HEK293 (cell line): ENCODE measurements at regions not wholly inside any gene's neighbourhood (a gene's known extent, or its start where the extent isn't known, plus 50 kb on each side); places are given as distances from the start of the nearest gene placed in this dataset.

Source experiments
- BCL11A ChIP-seq: fragments of 450-650 bp; formaldehyde crosslinking; IDR thresholded peaks from 2 replicates; pipeline ENCODE4 v1.5.1; 2016; ENCODE audit warnings: low read depth, missing biosample characterization, missing genetic modification characterization
- CTCF ChIP-seq: fragments of 450-650 bp; formaldehyde crosslinking; IDR thresholded peaks from 2 replicates; pipeline ENCODE4 v1.5.1; 2016; ENCODE audit warnings: missing biosample characterization, missing genetic modification characterization
- ELK4 ChIP-seq: IDR thresholded peaks from 2 replicates; pipeline ENCODE4 v1.6.1; 2011; ENCODE audit warnings: mild to moderate bottlenecking, low read depth, low read length, borderline replicate concordance
- KLF16 ChIP-seq: fragments of 450-650 bp; formaldehyde crosslinking; IDR thresholded peaks from 2 replicates; pipeline ENCODE4 v1.5.1; 2017; ENCODE audit warnings: missing biosample characterization, missing genetic modification characterization
- REST ChIP-seq: fragments of 450-650 bp; formaldehyde crosslinking; IDR thresholded peaks from 2 replicates; pipeline ENCODE4 v1.5.1; 2016; ENCODE audit warnings: missing biosample characterization, missing genetic modification characterization
- ZNF121 ChIP-seq: fragments of 450-650 bp; formaldehyde crosslinking; IDR thresholded peaks from 2 replicates; pipeline ENCODE4 v1.5.1; 2016; ENCODE audit warnings: missing biosample characterization, missing genetic modification characterization
- ZNF133 ChIP-seq: fragments of 450-650 bp; formaldehyde crosslinking; IDR thresholded peaks from 2 replicates; pipeline ENCODE4 v1.5.1; 2016; ENCODE audit warnings: missing biosample characterization, missing genetic modification characterization
- ZNF24 ChIP-seq: fragments of 450-650 bp; formaldehyde crosslinking; IDR thresholded peaks from 2 replicates; pipeline ENCODE4 v1.5.1; 2016; ENCODE audit warnings: missing biosample characterization, missing genetic modification characterization
- ZNF324 ChIP-seq: fragments of 450-650 bp; formaldehyde crosslinking; IDR thresholded peaks from 2 replicates; pipeline ENCODE4 v1.5.1; 2016; ENCODE audit warnings: missing biosample characterization, missing genetic modification characterization
- ZNF362 ChIP-seq: fragments of 450-650 bp; formaldehyde crosslinking; IDR thresholded peaks from 2 replicates; pipeline ENCODE4 v1.5.1; 2016; ENCODE audit warnings: missing biosample characterization, missing genetic modification characterization
- ZNF416 ChIP-seq: fragments of 450-650 bp; formaldehyde crosslinking; IDR thresholded peaks from 2 replicates; pipeline ENCODE4 v1.5.1; 2016; ENCODE audit warnings: missing biosample characterization, missing genetic modification characterization
- ZNF48 ChIP-seq: fragments of 450-650 bp; formaldehyde crosslinking; IDR thresholded peaks from 2 replicates; pipeline ENCODE4 v1.5.1; 2016; ENCODE audit warnings: missing biosample characterization, missing genetic modification characterization
- TF ChIP-seq, protein P1 (sequence below): sonication (generic); formaldehyde crosslinking; IDR thresholded peaks from 2 replicates; pipeline ENCODE4 v1.8.1; 2022; ENCODE audit warnings: mild to moderate bottlenecking, moderate library complexity, missing genetic modification reagents
- TF ChIP-seq, protein P2 (sequence below): fragments of 450-650 bp; formaldehyde crosslinking; IDR thresholded peaks from 2 replicates; pipeline ENCODE4 v1.5.1; 2017; ENCODE audit warnings: missing biosample characterization, missing genetic modification characterization

DNA sequence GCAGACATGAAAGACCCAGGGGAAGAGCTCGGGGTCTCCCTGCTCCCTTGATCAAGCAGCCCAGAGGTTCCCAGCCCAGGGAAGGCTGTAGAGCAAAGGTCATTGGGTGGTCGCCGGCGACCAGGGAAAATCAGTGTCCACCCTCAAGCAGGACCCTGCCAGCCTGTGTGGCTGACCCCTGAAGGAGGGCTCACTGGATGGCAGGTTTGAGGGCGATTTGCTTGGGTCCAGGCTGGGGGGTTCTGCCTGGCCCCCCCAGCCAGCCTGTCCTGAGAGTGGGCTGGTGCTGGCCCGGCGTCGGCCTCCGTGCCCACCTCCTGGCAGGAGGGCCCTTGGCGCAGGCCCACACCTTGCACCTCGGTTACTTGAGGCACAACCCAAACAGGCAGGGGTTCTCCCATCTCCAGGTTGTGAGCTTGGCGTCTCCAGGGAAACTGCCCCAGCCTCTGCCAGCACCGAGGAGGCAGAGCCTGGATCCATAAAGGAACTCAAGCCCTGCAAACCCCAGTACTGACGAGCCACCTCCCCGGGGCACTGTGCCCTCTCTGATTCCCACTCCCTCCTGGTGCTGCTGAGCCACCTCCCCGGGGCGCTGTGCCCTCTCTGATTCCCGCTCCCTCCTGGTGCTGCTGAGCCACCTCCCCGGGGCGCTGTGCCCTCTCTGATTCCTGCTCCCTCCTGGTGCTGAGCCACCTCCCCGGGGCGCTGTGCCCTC lies 329.0 kb upstream of the SFSWAP start:
- TF ChIP-seq CTCF (no peak), ZNF133 (no peak), BCL11A (tag by site-specific recombination) (no peak), ZNF324 (no peak), ZNF24 (tag by site-specific recombination) (no peak), ZNF121 (tag by site-specific recombination) (no peak), REST (tag by site-specific recombination) (no peak), ZNF48 (tag by site-specific recombination) (no peak), KLF16 (tag by site-specific recombination) (no peak), ZNF362 (tag by site-specific recombination) (no peak), ZNF416 (tag by site-specific recombination) (no peak), ELK4 (no peak)
- TF ChIP-seq, protein P1, sequence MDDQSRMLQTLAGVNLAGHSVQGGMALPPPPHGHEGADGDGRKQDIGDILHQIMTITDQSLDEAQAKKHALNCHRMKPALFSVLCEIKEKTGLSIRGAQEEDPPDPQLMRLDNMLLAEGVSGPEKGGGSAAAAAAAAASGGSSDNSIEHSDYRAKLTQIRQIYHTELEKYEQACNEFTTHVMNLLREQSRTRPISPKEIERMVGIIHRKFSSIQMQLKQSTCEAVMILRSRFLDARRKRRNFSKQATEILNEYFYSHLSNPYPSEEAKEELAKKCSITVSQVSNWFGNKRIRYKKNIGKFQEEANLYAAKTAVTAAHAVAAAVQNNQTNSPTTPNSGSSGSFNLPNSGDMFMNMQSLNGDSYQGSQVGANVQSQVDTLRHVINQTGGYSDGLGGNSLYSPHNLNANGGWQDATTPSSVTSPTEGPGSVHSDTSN, result no peak
- TF ChIP-seq, protein P2, sequence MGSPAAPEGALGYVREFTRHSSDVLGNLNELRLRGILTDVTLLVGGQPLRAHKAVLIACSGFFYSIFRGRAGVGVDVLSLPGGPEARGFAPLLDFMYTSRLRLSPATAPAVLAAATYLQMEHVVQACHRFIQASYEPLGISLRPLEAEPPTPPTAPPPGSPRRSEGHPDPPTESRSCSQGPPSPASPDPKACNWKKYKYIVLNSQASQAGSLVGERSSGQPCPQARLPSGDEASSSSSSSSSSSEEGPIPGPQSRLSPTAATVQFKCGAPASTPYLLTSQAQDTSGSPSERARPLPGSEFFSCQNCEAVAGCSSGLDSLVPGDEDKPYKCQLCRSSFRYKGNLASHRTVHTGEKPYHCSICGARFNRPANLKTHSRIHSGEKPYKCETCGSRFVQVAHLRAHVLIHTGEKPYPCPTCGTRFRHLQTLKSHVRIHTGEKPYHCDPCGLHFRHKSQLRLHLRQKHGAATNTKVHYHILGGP (tag by site-specific recombination), result no peak
